HG02610 (cell line): ENCODE measurements at regions not wholly inside any gene's neighbourhood (a gene's known extent, or its start where the extent isn't known, plus 50 kb on each side); places are given as distances from the start of the nearest gene placed in this dataset.
"Not testable (repeated sequence)": the region's sequence is repeated elsewhere in the genome, so short reads cannot be mapped to it uniquely, and the experiment has no call there.

Experiments used
- ATAC-seq: cut with Tn5 transposase; IDR thresholded peaks from one replicate; pipeline ENCODE4 v1.9.1; 2021; ENCODE audit warnings: mild to moderate bottlenecking, moderate library complexity; ENCODE audit not compliant: unreplicated experiment

DNA sequence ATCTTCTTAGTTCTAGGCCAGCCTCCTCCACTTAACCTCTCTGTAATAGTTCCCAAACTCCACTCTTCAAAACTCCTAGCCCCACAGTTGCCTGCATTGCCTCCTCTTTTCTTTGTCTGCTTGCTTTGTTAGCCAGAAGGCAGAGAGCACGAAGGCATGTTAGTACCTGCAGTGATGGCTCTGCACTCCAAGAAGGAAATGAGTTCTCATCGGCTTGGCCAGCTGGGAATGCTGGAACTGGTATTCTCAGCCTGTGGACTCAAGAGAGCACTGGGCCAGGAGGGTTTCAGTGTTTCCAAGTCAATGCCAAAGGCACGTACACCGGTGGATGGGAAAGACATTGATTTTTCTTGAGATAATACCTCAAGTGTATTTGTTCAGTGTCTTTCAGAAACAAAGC, 66.3 kb upstream of the HABP2 start:
- no peak for ATAC-seq

DNA sequence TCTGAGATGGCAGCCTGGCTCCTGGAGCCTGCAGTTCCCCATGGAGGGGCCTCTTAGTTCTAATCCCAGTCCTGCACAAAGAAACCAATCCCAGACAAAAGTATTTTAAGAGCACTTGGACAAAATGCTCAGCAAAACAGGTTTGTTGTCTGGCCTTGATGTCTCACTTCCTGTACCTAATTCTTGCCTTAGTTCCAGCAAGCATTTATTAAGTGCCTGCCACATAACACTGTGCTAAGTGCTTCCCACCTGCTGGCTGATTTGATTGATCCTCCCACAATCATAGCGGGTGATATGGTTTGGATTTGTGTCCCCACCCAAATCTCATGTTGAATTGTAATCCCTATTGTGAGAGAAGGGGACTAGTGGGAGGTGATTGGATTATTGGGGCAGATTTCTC, 65.7 kb upstream of the HABP2 start:
- no peak for ATAC-seq

DNA sequence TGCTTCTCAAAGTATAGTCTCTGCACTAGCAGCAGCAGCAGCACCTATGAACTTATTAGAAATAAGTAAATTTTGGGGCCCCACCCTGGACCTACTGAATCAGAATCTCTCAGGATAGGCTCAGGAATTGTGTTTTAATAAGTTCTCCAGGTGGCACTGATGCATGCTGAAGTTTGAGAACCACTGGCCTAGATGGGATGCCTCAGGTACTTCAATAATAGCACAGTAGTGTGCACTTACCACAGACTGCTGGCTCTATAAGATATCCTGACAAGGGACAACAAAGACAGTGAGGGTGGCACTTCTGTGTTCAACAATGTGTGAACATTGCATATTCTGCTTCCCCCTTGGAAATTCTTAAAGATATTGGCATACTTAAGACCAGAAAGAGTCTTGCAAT, 64.7 kb upstream of the HABP2 start:
- ATAC-seq, result no peak

DNA sequence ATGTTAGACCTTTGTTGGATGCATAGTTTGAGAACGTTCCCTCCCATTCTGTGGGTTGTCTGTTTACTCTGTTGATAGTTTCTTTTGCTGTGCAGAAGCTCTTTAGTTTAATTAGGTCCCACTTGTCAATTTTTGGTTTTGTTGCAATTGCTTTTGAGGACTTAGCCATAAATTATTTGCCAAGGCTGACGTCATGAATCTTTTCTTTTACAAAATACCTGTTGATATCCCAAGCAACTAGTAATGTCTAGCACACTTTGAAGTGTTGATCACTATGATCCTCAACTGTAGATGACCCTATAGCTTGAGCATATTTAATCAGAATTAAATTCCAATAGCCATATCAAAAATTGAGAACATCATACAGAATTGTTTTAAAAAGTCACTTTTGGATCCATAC, 63.3 kb upstream of the HABP2 start:
- not testable (repeated sequence) for ATAC-seq

DNA sequence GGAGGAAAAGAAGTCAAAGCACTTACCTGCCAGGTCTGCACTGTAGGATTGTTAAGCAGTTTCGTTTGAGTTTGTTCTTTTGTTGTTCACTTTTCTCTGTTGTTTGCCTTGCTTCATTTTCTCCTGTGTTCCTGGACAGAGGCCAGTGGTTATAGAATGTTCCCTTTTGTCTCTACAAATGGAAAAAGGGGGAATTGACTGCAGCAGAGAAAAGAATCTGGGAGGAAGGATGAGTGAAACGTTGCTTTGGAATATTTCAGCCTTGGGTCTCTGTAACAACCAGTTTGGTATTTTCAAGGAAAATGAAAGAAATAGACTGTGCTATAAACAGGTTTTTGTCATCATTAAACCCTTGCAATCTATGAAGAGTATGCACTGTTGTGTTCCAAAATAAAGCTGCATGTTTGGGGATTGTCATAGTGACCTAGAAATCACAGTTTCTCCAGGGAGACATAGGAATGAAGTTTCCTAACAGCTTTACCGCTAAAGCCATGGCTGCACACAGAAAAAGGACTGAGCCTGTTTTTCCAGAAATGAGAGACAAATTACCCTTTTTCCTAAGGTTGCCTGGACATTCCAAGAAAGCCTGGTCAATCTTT, 60.8 kb upstream of the HABP2 start:
- ATAC-seq, result no peak

DNA sequence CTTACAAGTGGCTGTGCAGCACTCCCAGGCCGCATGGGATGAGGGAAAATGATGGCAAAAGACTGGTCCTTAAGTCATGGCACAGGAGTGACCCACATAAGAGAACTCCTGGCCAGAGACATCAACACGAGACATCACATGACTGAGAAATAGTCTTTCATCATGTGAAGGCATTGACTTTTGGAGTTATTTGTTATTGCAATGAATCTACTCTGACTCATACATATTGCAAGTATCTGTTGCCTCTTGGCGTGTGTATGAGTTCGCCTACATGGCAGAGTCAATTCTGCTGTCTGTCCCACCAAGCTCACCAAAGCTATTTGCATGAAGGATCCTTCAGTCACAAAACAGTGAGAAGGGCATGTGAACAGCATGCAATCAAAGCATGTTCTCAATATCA, 59.7 kb upstream of the HABP2 start:
- ATAC-seq, result no peak

DNA sequence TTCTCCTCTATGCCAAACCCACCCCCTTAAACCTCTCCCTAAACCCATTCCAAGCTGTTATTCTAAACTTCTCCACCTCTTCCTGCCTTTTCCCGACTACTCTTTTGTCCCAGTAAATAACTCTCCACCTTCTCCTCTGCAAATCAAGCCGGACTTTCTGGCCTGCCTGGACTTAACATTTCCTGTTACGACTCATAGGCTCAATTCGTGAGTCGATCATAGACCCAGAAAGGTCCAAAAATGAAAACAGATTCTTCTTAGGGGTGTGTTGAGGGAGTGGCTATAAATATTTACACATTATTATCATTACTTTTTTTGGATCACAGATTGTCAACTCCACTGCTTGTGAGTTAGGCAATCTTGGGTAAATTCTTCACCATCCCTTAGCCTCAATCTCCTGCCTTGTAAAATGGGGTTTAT, 59.0 kb upstream of the HABP2 start:
- ATAC-seq, result no peak

DNA sequence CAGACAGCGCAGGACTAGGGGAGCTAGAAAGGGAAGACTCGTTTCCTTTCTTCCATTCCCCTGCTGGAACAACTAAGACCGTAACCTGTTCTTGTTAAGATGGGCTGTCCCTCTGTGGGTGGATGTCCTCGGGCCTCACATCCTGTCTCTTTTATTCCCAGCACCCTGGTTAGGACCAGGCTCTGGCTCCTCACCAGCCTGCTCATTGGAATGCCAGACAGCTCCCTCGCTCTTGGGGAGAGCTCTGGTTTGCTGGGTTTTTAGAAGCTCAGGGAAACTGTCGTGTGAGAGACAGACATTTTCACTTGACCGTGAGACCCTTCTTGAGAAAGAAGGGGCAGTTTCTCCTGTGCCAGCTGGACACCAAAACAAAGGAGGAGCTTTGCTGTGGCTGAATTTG, 58.1 kb upstream of the HABP2 start:
- ATAC-seq, result no peak

DNA sequence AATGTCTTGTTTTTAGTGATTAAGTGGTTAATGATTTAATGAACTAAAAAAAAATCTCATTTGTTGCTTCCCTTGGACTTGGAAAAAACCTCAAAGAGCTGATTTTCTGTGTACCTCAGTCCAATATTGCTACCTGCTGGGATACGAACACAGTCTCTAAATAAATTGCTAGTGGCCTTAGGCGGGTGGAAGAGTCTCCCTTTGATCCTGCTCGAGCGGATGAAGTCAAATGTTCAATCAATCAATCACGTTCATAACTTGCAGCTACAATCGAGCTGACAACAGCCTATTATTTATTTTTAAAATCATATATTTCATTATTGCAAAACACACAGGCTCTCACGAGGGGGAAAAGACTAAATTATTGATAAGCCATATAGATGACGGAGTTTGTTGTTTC, 57.3 kb upstream of the HABP2 start:
- ATAC-seq, result no peak

DNA sequence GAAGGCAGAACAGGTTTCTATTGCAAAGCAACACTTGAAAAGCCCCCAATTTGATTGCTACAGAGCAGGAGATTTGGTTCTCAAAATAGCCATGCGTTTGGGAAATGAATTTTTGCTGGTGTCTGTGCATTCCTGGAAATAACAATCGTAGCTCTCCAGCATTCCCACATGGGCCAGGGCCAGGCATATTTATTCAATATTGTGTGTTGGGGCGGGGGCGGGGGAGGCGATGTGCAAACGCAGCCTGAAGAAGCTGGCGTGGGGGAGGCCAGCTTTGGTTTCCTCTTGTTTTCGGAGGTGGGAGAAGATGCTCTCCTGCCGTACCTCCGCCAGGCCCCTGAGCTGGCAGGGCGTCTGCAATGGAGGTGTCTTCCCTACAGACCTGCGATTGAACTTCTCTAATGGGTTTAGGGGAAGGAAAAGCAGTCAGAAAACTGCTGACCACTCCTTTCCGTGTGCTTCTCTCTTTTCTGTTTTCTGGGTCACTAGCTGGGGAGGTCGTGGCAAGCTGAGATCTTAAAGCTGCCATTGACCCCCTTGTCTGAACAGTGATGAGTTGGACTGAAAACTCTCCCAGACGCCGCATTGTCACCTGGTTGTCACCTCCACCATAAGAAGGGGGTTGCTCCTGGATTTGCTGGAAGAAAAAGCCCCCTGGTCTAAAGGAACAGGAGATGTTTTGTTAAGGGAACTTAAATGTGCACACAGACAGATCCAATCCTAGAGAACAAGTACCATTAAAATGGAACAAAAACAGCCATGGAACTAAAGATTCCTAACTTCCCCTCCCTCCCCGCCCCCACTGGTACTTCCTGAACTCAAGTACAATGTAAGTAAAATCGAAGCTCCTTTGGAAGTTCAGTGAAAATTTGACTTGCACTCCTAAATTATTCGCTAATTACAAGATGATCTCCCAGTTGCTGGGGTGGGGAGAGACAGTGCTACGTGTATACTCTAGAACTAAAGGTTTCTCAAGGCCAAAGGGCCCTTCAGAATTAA, 56.4 kb upstream of the HABP2 start:
- ATAC-seq, result no peak

DNA sequence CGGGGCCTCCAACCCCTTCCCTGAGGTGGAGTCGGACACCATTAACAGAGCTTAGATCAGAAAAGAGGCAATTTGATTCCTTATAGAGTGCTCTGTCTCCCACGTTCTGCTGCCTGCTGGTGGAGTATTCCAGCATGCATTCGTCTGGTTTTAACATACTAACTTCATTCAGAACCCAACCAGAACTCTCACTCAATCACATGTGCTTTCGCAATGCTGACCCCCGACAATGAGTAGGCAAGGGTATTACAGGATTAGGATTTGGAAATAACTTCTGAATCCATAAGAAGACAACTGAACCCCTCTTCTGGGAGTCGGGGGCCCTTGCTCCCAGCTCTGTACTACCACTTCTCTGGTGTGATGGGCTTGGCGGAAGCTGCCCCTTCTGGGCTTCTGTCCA, 55.7 kb upstream of the HABP2 start:
- ATAC-seq, result no peak

DNA sequence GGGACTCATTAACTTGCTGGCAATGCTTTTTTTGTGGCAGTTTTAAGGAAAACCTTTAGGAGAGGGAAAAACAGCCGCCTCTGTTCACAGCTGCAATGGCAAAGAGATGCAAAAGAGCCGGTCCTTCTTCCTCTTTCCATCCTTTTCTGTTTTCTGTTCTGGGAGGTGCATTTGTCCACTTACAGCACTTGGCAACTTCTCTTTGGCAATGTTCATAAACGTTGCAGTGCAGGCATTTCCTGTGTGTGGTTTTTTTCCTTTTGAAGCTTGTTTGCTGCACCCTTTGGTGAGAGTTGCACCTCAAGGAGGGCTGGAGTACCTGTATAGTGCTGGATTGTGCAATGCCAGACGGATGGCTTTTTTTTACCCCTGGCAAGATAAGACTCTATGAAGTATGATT, 53.9 kb upstream of the HABP2 start:
- no peak for ATAC-seq

DNA sequence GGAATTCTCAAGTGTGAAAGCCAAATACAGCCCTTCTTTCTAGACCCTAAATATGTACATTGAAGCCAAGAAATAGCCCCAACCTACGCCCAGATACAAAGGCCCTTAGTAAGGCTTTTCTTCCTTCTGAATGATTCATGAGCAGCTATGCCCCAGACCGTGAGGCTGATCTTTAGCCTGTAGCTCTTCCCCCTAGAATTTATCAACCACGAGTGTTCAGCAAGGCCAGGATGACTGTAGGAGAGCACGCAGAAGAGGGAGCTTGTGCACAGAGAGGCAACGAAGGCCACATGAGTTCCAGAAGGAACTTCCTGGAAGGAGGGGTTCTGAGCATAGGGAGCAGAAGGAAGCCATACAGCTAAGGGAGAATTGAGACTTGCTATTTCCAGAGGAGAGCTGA, 53.0 kb upstream of the HABP2 start:
- no peak for ATAC-seq

DNA sequence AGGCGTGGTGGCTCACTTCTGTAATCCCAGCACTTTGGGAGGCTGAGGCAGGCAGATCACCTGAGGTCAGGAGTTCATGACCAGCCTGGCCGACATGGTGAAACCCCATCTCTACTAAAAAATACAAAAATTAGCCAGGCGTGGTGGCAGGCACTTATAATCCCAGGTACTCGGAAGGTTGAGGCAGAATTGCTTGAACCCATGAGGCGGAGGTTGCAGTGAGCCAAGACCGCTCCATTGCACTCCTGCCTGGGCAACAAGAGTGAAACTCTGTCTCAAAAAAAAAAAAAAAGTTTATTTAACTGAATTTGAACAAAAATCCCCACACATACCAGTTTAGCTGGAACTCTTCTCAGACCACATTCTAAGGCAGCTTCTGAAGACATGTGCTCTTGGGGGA, 51.8 kb upstream of the HABP2 start:
- ATAC-seq, result not testable (repeated sequence)
